ENCODE measurements at regions not wholly inside any gene's neighbourhood (a gene's known extent, or its start where the extent isn't known, plus 50 kb on each side); places are given as distances from the start of the nearest gene placed in this dataset.

GRCh38 chr7:41540601-41541000 lies 162.3 kb downstream of the INHBA start:
- TF ChIP-seq MEF2A (IDR thresholded peaks at IDR 0.05; ENCODE audit: borderline replicate concordance, low read depth) (no peak), SIN3A (IDR thresholded peaks at IDR 0.05; ENCODE audit: borderline replicate concordance, low read depth, low read length) (no peak), CTCF (IDR thresholded peaks at IDR 0.05) (no peak), MXI1 (IDR thresholded peaks at IDR 0.05; ENCODE audit: low read depth, low read length) (no peak)

Data from SK-N-SH (cell line).